T-helper 1 cell (primary cell): ENCODE measurements at regions not wholly inside any gene's neighbourhood (a gene's known extent, or its start where the extent isn't known, plus 50 kb on each side); places are given as distances from the start of the nearest gene placed in this dataset.
"Not testable (repeated sequence)": the region's sequence is repeated elsewhere in the genome, so short reads cannot be mapped to it uniquely, and the experiment has no call there.

Source experiments
- DNase-seq, 5 donors: peaks; one replicate each; pipeline ENCODE4 v3.0.0-alpha.2; 2012 to 2020

- DNase-seq = no peak
Measured at GRCh38 chr4:84218031-84218430, 281.1 kb downstream of the NKX6-1 start.

DNA sequence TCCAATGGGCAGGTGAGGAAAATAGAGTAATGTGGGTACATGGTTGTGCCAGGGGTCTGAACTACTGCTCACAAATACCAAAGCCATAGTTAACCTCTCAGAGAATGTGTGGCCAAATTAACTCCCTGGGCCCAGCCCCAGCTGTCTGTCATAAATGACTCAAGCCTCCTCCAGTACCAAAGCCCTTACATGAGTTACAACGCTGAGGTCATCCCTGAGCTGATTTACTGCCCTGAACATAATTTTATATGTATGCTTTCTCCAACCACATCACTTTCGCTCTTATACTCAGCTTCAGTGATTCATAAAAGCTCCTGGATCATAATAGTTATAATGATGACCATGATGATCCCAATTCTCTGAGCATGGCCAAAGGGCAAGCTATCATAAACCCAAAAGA is 283.9 kb downstream of the NKX6-1 start:
- no peak for DNase-seq

GRCh38 chr4:84206226-84206625 is 292.9 kb downstream of the NKX6-1 start:
- not testable (repeated sequence) for DNase-seq

DNA sequence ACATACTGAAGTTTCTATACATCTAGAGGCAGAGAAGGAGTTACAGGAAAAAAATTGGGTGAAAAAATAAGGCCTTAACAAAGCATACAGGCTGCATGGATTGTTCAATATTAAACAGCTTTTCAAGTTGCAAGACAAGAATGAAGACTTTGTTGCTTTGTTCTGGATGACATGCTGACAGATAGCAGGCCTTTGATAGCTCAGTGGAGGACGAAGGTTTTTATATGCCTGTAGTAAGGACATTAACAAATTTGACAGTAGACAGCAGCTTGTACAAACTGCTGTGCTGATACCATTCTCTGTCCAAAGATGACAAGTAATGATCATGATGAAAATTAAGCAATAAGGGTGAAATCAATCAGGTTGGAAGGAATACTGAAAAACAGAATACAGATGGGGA is 309.9 kb downstream of the NKX6-1 start:
- DNase-seq = no peak

DNA sequence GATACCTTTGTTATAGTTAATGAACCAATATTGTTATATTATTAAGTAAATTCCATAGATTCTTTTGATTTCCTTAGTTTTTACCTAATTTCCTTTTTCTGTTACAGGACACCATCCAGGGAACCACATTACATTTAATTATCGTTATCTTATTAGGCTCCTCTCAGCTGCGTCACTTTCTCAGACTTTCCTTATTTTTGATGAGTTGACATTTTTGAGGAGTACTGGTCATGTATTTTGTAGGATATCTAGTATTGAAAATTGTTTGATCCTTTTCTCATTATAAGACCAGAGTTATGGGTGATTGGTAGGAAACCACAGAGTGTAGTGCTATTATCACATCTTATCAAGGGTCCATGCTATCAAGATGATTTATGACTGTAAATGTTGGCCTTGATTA is 319.7 kb downstream of the NKX6-1 start:
- DNase-seq = no peak

DNA sequence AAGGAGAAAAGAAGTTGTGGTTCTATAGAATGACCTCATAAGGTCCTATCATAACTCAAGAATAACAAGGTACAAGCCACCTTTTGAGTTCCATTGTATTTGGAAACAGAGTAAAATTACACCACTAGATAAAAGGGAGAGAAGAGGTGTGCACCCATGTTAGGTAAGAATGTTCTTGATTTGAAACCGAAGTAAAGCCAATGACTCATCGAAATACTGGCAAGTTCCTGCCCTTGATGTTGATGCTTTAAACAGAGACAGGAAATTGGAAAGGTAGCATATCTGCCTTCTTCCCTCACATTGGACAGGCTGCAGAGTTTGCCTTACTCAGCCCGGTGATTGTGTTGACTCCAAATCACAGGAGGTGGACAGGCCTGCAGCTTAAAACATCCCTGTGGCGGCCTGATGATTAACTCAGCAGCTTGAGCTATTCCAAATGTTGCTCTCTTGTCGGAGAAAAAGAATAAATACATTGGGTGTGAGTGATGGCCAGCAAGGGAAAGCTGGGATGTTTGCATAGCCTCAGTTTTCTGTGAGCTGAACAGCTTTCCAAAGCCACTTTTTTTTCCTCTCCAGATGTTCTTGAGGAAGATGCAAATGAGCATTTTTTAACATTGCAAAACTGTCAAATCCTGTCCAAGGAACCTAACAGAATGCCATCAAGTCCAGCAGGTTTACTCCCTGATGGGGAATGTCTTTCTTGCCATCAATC is 321.1 kb downstream of the NKX6-1 start:
- DNase-seq = no peak

GRCh38 chr4:84176016-84176415 is 323.1 kb downstream of the NKX6-1 start:
- no peak for DNase-seq

DNA sequence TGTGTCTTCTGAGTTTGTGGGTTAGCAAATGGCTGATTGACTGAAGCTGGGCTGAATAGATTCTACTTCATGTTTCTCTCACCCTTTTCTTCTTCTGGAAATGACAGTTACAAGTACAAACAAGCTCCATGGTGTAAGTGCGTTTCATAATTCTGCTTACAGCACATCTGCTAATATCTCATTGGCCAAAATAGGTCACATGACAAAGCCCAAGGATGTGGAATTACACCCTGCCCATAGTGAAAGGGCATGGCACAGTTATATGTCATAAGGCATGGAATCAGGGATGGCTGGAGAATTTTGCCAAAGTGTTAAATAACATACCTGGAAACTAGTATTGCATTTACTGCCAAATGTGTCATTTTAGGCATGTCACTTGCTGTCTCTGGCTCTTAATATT is 327.2 kb downstream of the NKX6-1 start:
- DNase-seq = no peak

GRCh38 chr4:84167564-84167963 is 331.5 kb downstream of the NKX6-1 start:
- DNase-seq = no peak

GRCh38 chr4:84167093-84167492 is 332.0 kb downstream of the NKX6-1 start:
- no peak for DNase-seq

- no peak for DNase-seq
Measured at GRCh38 chr4:84166486-84166885, 332.6 kb downstream of the NKX6-1 start.

DNA sequence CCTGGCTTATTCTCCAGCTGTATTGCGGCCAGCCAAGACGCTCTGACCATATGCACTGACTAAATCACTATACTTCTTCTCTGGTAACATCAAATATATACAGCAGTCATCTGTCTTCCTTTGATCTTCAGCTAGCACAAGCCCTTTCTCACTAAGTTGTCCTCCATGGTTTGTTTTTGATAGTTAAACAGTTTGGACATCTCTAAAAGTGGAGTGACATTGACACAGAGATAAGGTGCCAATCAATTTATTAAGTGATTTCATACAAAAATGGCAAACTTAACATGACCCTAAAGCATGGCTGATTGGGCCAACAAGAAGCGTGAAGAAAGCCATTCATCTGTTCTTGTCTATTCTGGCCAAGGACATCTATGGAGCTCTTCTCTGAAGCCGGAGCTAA is 334.9 kb downstream of the NKX6-1 start:
- DNase-seq = no peak

DNA sequence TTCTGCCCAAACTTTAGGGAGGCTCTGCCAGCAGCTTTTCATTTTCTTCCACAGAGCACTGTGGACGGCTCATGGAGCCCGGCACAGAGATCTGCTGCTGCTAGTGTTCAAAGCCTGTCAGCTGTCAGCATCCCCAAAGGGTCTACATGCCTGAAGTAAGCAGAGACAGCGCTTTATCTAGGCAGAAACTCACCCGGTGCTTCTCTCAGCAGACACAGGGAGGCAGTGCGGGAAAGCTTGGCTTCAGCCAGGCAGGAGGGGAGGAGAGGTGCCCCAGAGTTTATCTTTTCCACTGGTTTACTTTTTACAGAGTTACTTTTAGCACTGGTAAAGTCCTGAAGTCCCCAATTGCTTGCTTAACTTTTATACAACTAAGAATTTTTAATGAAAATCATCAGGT is 339.3 kb downstream of the NKX6-1 start:
- DNase-seq = no peak

- DNase-seq = no peak
Measured at GRCh38 chr4:84158670-84159069, 340.4 kb downstream of the NKX6-1 start.

DNA sequence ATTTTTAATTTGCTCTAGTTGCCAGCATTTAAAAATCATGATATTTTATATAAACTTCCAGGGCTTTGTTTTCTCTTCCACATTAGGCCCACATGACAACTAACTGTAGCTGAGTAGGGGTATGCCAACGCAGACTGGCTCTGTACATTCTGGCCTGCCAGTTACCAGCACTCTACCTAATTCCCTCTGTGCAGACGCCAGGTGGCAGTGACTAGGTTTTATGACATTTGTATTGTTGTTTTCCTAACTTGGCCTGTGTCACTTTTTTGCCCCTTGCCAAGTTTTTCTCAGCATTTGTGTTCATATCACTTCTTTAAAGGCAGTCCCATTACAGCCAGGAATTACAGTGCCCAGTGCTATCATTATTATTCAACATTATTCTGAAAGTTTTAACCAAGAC is 347.5 kb downstream of the NKX6-1 start:
- no peak for DNase-seq

- no peak for DNase-seq
Measured at GRCh38 chr4:84150177-84150576, 348.9 kb downstream of the NKX6-1 start.

- DNase-seq = no peak
Measured at GRCh38 chr4:84147831-84148230, 351.3 kb downstream of the NKX6-1 start.

DNA sequence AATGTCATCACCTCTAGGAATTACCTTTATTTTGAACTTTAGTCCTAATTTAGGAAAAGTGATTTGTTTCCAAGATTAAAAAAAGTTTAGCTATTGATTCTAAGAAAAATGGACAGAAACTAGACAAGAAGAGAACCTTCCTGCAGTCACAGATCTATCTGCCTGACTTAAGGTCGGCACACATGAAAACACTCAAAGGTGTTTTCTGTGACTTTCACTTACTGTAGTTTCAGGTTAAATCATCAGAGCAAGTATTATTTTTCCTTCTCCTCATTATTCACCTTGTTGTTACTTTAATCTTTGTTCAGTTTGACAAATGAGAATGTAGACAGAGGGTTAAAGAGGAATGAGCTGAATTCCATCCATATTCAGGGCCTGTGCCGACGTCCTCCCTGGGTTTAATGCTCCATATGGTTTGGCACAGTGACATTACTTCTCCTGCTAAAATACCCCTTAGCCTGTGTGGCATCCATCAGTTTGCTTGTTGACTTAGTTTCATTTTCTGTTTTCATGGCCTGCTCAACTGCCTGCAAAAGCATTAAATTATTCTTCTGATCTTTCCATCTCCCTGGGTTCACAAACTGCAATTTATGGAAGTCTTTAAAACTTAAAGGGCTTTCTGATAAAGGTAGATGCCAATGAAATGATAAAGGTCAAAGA is 352.7 kb downstream of the NKX6-1 start:
- no peak for DNase-seq

GRCh38 chr4:84145176-84145575 is 353.9 kb downstream of the NKX6-1 start:
- DNase-seq = no peak

GRCh38 chr4:84126911-84127310 is 372.2 kb downstream of the NKX6-1 start:
- not testable (repeated sequence) for DNase-seq

DNA sequence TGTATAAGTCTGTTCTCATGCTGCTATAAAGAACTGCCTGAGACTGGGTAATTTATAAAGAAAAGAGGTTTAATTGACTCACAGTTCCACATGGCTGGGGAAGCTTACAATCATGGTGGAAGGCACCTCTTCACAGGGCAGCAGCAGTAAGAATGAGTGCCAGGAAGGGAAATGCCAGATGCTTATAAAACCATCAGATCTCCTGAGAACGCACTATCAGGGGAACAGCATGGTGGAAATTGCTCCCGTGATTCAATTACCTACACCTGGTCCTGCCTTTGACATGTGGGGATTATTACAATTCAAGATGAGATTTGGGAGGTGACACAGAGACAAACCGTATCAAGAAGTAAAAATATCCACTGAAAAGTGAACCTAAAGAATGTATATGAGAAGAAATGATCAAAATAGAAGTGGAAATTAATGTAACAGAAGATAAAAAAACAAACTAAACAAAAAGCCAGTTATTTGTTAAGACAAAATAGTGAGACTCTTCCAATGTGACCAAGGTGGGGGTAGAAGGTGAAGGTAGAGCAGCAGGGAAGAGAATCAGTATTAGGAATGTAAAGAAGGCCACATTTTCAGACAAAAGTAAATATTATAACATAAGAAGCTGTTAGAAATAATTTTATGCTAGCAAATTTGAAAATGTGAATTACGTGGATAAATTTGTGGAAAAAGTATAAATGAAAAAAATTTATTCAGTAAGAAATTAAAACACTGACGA is 372.9 kb downstream of the NKX6-1 start:
- DNase-seq = no peak

- no peak for DNase-seq
Measured at GRCh38 chr4:84110040-84110439, 389.1 kb downstream of the NKX6-1 start.

GRCh38 chr4:84101653-84102625 is 397.2 kb downstream of the NKX6-1 start:
- DNase-seq = not testable (repeated sequence)
